ENCODE measurements at regions not wholly inside any gene's neighbourhood (a gene's known extent, or its start where the extent isn't known, plus 50 kb on each side); places are given as distances from the start of the nearest gene placed in this dataset.

GRCh38 chr7:19871102-19871501 lies 97.7 kb upstream of the TMEM196 start:
- no peaks in the 10 kb centered on the region for H3K27me3 ChIP-seq (ENCODE audit: control insufficient read depth in 2 of 2, insufficient read depth in 2 of 2, low read length in 2 of 2)
- no peak overlapping the region for H3K9ac ChIP-seq (replicated peaks; ENCODE audit: extremely low read depth, insufficient read depth, low read length)
- no peaks in the 10 kb centered on the region for H3K36me3 ChIP-seq (ENCODE audit: control insufficient read depth in 2 of 2, extremely low read depth in 1 of 2, insufficient read depth in 2 of 2, low read length in 2 of 2)
- CTCF ChIA-PET, result no interaction called here
- intact Hi-C loops (cut with micrococcal nuclease) (no loop called here), dilution Hi-C loops (cut with MboI; ENCODE audit: extremely low pct_ligation_motif_present, low sequenced_read_pairs) (no loop called here)
- FAIRE-seq, result no peak
- H3K4me3 ChIP-seq (replicated peaks in 1 of 3; ENCODE audit: insufficient read depth in 1 of 3, low read depth in 1 of 3, low read length in 3 of 3), result no peak overlapping the region
- no peak for DNase-seq (ENCODE audit: low read depth, low spot score)
- POLR2A ChIA-PET, result no interaction called here
- TF ChIP-seq POLR2AphosphoS5 (IDR thresholded peaks at IDR 0.05; ENCODE audit: insufficient read depth, low read depth, low read length) (no peak), JUN (IDR thresholded peaks at IDR 0.05; ENCODE audit: borderline replicate concordance, insufficient read depth, insufficient read length, low read depth) (no peak), GATA2 (IDR thresholded peaks at IDR 0.05; ENCODE audit: insufficient read depth, insufficient read length, low read depth, low read length) (no peak), MAX (IDR thresholded peaks at IDR 0.05; ENCODE audit: insufficient read depth, insufficient read length) (no peak), POLR2A (IDR thresholded peaks at IDR 0.05; ENCODE audit: low read depth, low read length) (no peak), FOS (IDR thresholded peaks at IDR 0.05; ENCODE audit: borderline replicate concordance, insufficient read depth, low read length) (no peak), EZH2 (IDR thresholded peaks at IDR 0.05; ENCODE audit: borderline replicate concordance, low read depth, low read length, severe bottlenecking) (no peak), CTCF (IDR thresholded peaks at IDR 0.05; ENCODE audit: extremely low read depth in 1 of 2, insufficient read depth in 1 of 2, low read depth in 1 of 2, low read length in 2 of 2) (no peak), MYC (IDR thresholded peaks at IDR 0.05; ENCODE audit: low read depth, low read length) (no peak)
- no peaks in the 10 kb centered on the region for H3K9me1 ChIP-seq (replicated peaks; ENCODE audit: control insufficient read depth, extremely low read depth, insufficient read depth, low read length)
- no peaks in the 10 kb centered on the region for H3K4me1 ChIP-seq (ENCODE audit: control insufficient read depth, extremely low read depth, insufficient read depth, low read length)
- no TSS peak for BruUV-seq (replicated peaks)
- no peaks in the 10 kb centered on the region for H4K20me1 ChIP-seq (replicated peaks; ENCODE audit: control insufficient read depth, extremely low read depth, insufficient read depth, low read length)
- no peak overlapping the region for H3K27ac ChIP-seq (ENCODE audit: insufficient read depth, low read depth, low read length)
- H3K9me3 ChIP-seq (replicated peaks; ENCODE audit: control insufficient read depth, insufficient read depth, low read length), result no peaks in the 10 kb centered on the region
- no peak overlapping the region for H2AFZ ChIP-seq (ENCODE audit: low read depth, low read length)
- no peaks in the 10 kb centered on the region for H3K79me2 ChIP-seq (ENCODE audit: control insufficient read depth, insufficient read depth, low read length)
- no peak overlapping the region for H3K4me2 ChIP-seq (ENCODE audit: insufficient read depth, low read length)
